ENCODE measurements at regions not wholly inside any gene's neighbourhood (a gene's known extent, or its start where the extent isn't known, plus 50 kb on each side); places are given as distances from the start of the nearest gene placed in this dataset.

- Histone ChIP-seq H3K4me1 (ENCODE audit: control insufficient read depth, insufficient read depth, low read length) (no peaks in the 10 kb centered on the region), H3K4me3 (ENCODE audit: low read depth, low read length) (no peak overlapping the region), H3K36me3 (ENCODE audit: control insufficient read depth, insufficient read depth, low read length) (no peaks in the 10 kb centered on the region), H3K27ac (ENCODE audit: low read depth, low read length) (no peak overlapping the region), H3K27me3 (ENCODE audit: control insufficient read depth, insufficient read depth, low read length) (no peaks in the 10 kb centered on the region), H3K9me3 (ENCODE audit: control insufficient read depth, insufficient read depth, low read length) (peaks cover 5% of the 10 kb centered on the region)
- DNase-seq (ENCODE audit: low read depth in 4 of 6, low spot score in 6 of 6): peak in 2 of 6 donors; percentile 4 to 44
- 55% methylated on average over 3 of the region's 3 CpGs for WGBS (ENCODE audit: insufficient coverage)
Measured at GRCh38 chr12:89783359-89784060, 74.9 kb upstream of the ATP2B1 start.

DNA sequence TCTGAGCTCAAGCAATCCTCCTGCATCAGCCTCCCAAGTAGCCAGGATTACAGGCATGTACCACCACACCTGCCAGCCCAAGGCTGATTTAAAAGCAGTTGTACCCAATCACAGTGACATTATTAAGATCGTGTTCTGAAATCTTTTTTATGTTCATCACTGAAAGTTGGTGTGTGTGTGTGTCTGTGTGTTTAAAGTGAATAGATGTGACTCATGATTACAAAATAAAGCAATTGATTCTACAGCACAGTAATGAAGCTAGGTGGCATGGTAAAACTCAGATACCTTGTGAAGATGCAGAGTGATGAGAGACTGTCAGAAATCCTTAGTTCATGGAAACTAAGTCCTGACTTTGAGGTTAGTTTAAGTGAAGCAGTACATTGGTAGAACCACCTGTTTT is 74.2 kb upstream of the ATP2B1 start:
- no peak overlapping the region for H3K4me3 ChIP-seq (ENCODE audit: low read depth, low read length)
- no peaks in the 10 kb centered on the region for H3K4me1 ChIP-seq (ENCODE audit: control insufficient read depth, insufficient read depth, low read length)
- no peaks in the 10 kb centered on the region for H3K27me3 ChIP-seq (ENCODE audit: control insufficient read depth, insufficient read depth, low read length)
- WGBS (ENCODE audit: insufficient coverage): no CpG with 5 or more reads among the region's 1 CpG
- H3K36me3 ChIP-seq (ENCODE audit: control insufficient read depth, insufficient read depth, low read length): no peaks in the 10 kb centered on the region
- DNase-seq (ENCODE audit: low read depth in 4 of 6, low spot score in 6 of 6): no peak
- no peak overlapping the region for H3K27ac ChIP-seq (ENCODE audit: low read depth, low read length)
- H3K9me3 ChIP-seq (ENCODE audit: control insufficient read depth, insufficient read depth, low read length): peaks cover 5% of the 10 kb centered on the region

DNA sequence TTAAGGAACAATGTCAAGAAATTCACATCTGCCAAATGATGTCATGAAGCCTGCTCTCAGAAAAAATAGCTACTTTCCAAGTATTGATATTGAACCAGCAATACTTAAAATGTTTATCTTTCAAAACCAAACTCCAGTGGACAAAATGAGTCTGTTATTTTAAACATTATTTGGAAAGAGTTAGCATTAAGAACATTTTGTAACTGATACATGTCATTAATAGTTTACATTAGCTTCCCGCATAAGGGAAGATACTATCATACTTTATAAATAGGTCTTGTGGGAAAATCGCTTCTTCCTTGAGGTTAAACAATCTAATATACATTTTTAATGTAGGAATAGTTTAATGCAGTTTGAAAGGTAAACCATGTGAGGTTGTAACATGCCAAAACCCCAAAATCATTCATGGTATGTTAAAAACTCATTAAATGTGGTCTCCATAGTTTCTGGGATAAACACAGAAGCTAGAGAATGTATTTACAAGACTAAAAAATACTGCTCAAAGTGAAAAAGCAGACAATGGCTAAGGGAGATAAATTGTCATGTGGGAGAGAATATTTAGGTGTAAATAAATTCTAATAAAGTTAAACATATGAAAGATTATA is 73.4 kb upstream of the ATP2B1 start:
- no peak for DNase-seq (ENCODE audit: low read depth in 4 of 6, low spot score in 6 of 6)
- H3K9me3 ChIP-seq (ENCODE audit: control insufficient read depth, insufficient read depth, low read length): peaks cover 5% of the 10 kb centered on the region
- H3K27ac ChIP-seq (ENCODE audit: low read depth, low read length): no peak overlapping the region
- H3K36me3 ChIP-seq (ENCODE audit: control insufficient read depth, insufficient read depth, low read length): no peaks in the 10 kb centered on the region
- H3K27me3 ChIP-seq (ENCODE audit: control insufficient read depth, insufficient read depth, low read length): no peaks in the 10 kb centered on the region
- no CpG with 5 or more reads among the region's 2 CpGs for WGBS (ENCODE audit: insufficient coverage)
- no peak overlapping the region for H3K4me3 ChIP-seq (ENCODE audit: low read depth, low read length)
- no peaks in the 10 kb centered on the region for H3K4me1 ChIP-seq (ENCODE audit: control insufficient read depth, insufficient read depth, low read length)

GRCh38 chr12:89781156-89781555 is 72.5 kb upstream of the ATP2B1 start:
- no peak overlapping the region for H3K4me3 ChIP-seq (ENCODE audit: low read depth, low read length)
- H3K36me3 ChIP-seq (ENCODE audit: control insufficient read depth, insufficient read depth, low read length): no peaks in the 10 kb centered on the region
- H3K9me3 ChIP-seq (ENCODE audit: control insufficient read depth, insufficient read depth, low read length): peaks cover 1% of the 10 kb centered on the region
- no peak overlapping the region for H3K27ac ChIP-seq (ENCODE audit: low read depth, low read length)
- no peaks in the 10 kb centered on the region for H3K27me3 ChIP-seq (ENCODE audit: control insufficient read depth, insufficient read depth, low read length)
- 100% methylated on average over 1 of the region's 1 CpG for WGBS (ENCODE audit: insufficient coverage)
- H3K4me1 ChIP-seq (ENCODE audit: control insufficient read depth, insufficient read depth, low read length): no peaks in the 10 kb centered on the region
- DNase-seq (ENCODE audit: low read depth in 4 of 6, low spot score in 6 of 6): no peak

DNA sequence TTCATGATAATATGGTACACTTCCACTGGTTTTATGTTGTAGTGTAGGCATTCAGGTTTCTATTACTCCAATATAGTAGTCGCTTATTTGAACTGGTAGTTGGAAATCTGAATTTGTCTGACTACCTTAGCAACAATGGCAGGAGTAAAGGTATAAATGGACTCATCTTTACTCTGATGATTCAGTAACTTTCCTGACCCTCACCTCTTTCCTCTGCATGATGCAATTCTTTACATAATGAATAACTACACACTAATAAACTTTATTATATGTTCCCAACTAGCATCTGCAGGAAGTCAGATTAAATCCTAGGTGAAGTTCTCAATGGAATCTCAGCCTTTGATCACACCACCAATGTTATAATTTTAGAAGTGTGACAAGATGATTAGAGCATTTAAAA is 70.5 kb upstream of the ATP2B1 start:
- no peak for DNase-seq (ENCODE audit: low read depth in 4 of 6, low spot score in 6 of 6)
- Histone ChIP-seq H3K4me1 (ENCODE audit: control insufficient read depth, insufficient read depth, low read length) (no peaks in the 10 kb centered on the region), H3K4me3 (ENCODE audit: low read depth, low read length) (no peak overlapping the region), H3K27me3 (ENCODE audit: control insufficient read depth, insufficient read depth, low read length) (no peaks in the 10 kb centered on the region), H3K36me3 (ENCODE audit: control insufficient read depth, insufficient read depth, low read length) (no peaks in the 10 kb centered on the region), H3K9me3 (ENCODE audit: control insufficient read depth, insufficient read depth, low read length) (no peaks in the 10 kb centered on the region), H3K27ac (ENCODE audit: low read depth, low read length) (no peak overlapping the region)
- WGBS (ENCODE audit: insufficient coverage): no CpG with 5 or more reads among the region's 1 CpG

DNA sequence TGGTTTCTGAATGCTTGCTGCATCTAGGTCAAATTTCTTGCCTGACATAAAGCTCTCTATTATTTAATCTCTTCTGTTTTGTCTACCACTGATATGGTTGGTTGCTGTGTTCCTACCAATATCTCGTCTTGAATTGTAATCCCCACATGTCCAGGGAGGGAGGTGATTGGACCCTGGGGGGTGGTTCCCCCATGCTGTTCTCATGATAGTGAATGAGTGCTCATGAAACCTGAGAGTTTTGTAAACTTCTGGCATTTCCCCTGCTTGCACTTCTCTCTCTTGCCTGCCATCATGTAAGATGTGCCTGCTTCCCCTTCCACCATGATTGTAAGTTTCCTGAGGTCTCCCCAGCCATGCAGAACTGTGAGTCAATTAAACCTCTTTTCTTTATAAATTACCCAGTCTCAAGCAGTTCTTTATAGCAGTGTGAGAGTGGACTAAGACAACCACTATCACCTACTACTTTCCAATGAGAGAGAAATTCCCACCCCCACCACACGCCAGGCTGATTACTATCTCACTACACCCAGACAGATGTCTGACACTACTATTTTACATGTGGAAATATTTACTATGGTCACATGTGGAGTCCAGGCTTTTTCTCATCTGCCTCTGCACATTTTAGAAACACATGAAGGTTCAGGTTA is 69.2 kb upstream of the ATP2B1 start:
- H3K27me3 ChIP-seq (ENCODE audit: control insufficient read depth, insufficient read depth, low read length): no peaks in the 10 kb centered on the region
- DNase-seq (ENCODE audit: low read depth in 4 of 6, low spot score in 6 of 6): no peak
- no peak overlapping the region for H3K27ac ChIP-seq (ENCODE audit: low read depth, low read length)
- H3K36me3 ChIP-seq (ENCODE audit: control insufficient read depth, insufficient read depth, low read length): no peaks in the 10 kb centered on the region
- H3K4me3 ChIP-seq (ENCODE audit: low read depth, low read length): no peak overlapping the region
- no CpG with 5 or more reads among the region's 2 CpGs for WGBS (ENCODE audit: insufficient coverage)
- H3K4me1 ChIP-seq (ENCODE audit: control insufficient read depth, insufficient read depth, low read length): no peaks in the 10 kb centered on the region
- no peaks in the 10 kb centered on the region for H3K9me3 ChIP-seq (ENCODE audit: control insufficient read depth, insufficient read depth, low read length)

- H3K27ac ChIP-seq (ENCODE audit: low read depth, low read length): no peak overlapping the region
- H3K4me1 ChIP-seq (ENCODE audit: control insufficient read depth, insufficient read depth, low read length): no peaks in the 10 kb centered on the region
- no peak for DNase-seq (ENCODE audit: low read depth in 4 of 6, low spot score in 6 of 6)
- no peaks in the 10 kb centered on the region for H3K9me3 ChIP-seq (ENCODE audit: control insufficient read depth, insufficient read depth, low read length)
- no peaks in the 10 kb centered on the region for H3K27me3 ChIP-seq (ENCODE audit: control insufficient read depth, insufficient read depth, low read length)
- no peaks in the 10 kb centered on the region for H3K36me3 ChIP-seq (ENCODE audit: control insufficient read depth, insufficient read depth, low read length)
- H3K4me3 ChIP-seq (ENCODE audit: low read depth, low read length): no peak overlapping the region
- 73% methylated on average over 2 of the region's 3 CpGs for WGBS (ENCODE audit: insufficient coverage)
Measured at GRCh38 chr12:89775986-89776365, 67.3 kb upstream of the ATP2B1 start.

DNA sequence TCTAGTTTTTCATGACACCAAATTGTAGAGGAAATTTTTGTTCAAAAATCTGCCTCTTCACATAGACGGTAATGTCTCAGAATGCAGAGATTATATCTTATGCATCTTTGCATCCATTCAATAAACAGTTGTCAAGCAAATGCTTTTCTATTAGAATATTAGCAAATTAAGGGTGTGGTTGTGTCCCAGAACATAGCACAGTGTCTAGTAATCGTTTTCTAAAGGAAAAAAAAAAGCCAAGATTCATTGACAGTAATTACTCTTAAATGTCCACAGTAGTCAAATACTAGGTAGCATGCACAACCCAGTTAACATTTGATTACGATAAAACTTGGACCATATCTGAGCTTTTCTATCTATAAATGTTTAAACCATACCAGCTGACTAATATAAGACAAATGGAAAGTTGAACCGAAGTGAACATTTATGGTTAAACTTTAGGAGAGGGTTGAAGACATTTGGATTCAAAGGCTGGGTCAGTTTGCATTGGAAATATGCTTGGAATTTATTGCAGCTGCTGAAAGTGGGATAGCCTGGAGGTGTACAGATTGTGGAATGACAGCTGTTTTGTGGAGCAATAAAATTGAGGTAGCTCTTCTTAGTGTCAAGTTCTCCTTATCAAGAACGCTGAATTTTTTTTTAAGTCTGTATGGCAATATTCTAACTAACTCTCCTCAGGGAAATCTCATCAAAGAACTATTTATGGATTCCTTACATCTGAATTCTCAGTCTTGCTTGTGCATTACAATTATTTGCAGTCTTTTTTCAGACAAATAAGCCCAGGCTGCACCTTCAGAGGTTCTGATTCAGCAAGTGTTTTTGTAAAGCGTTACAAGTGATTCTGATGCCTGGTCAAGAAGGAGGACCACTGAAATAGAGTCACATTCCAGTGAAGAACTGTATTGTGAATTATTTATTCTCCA is 66.7 kb upstream of the ATP2B1 start:
- H3K4me1 ChIP-seq (ENCODE audit: control insufficient read depth, insufficient read depth, low read length): no peaks in the 10 kb centered on the region
- H3K4me3 ChIP-seq (ENCODE audit: low read depth, low read length): no peak overlapping the region
- no peaks in the 10 kb centered on the region for H3K27me3 ChIP-seq (ENCODE audit: control insufficient read depth, insufficient read depth, low read length)
- 80% methylated on average over 1 of the region's 6 CpGs for WGBS (ENCODE audit: insufficient coverage)
- no peaks in the 10 kb centered on the region for H3K36me3 ChIP-seq (ENCODE audit: control insufficient read depth, insufficient read depth, low read length)
- no peaks in the 10 kb centered on the region for H3K9me3 ChIP-seq (ENCODE audit: control insufficient read depth, insufficient read depth, low read length)
- no peak overlapping the region for H3K27ac ChIP-seq (ENCODE audit: low read depth, low read length)
- DNase-seq (ENCODE audit: low read depth in 4 of 6, low spot score in 6 of 6): no peak

GRCh38 chr12:89774645-89775044 is 66.0 kb upstream of the ATP2B1 start:
- WGBS (ENCODE audit: insufficient coverage): 100% methylated on average over 1 of the region's 1 CpG
- H3K27ac ChIP-seq (ENCODE audit: low read depth, low read length): no peak overlapping the region
- no peak overlapping the region for H3K4me3 ChIP-seq (ENCODE audit: low read depth, low read length)
- no peaks in the 10 kb centered on the region for H3K4me1 ChIP-seq (ENCODE audit: control insufficient read depth, insufficient read depth, low read length)
- no peaks in the 10 kb centered on the region for H3K9me3 ChIP-seq (ENCODE audit: control insufficient read depth, insufficient read depth, low read length)
- no peak for DNase-seq (ENCODE audit: low read depth in 4 of 6, low spot score in 6 of 6)
- H3K27me3 ChIP-seq (ENCODE audit: control insufficient read depth, insufficient read depth, low read length): no peaks in the 10 kb centered on the region
- no peaks in the 10 kb centered on the region for H3K36me3 ChIP-seq (ENCODE audit: control insufficient read depth, insufficient read depth, low read length)

All from spinal cord (tissue), 9 donors.